GM12878 (cell line): ENCODE measurements at regions not wholly inside any gene's neighbourhood (a gene's known extent, or its start where the extent isn't known, plus 50 kb on each side); places are given as distances from the start of the nearest gene placed in this dataset.

Source experiments
- CTCF ChIP-seq, 3 experiments: IDR thresholded peaks in 2 of 3; conservative IDR thresholded peaks in 1 of 3; 2 replicates each; pipeline ENCODE4 v1.5.1; 2011; ENCODE audit warnings: low read depth in 3 of 3, low read length in 3 of 3, mild to moderate bottlenecking in 3 of 3, control low read depth in 2 of 3, moderate library complexity in 2 of 3, inconsistent platforms in 1 of 3, mixed read lengths in 1 of 3; ENCODE audit not compliant: control insufficient read depth in 2 of 3, insufficient read depth in 1 of 3; ENCODE audit errors: extremely low read depth in 1 of 3
- HCFC1 ChIP-seq: fragments of 150-350 bp; IDR thresholded peaks from 2 replicates; pipeline ENCODE4 v1.6.1; 2014; ENCODE audit warnings: low read length
- MEF2A ChIP-seq: IDR thresholded peaks from 2 replicates; pipeline ENCODE4 v1.6.1; 2011; ENCODE audit warnings: low read depth, mild to moderate bottlenecking, low read length, moderate library complexity; ENCODE audit not compliant: insufficient read depth
- NRF1 ChIP-seq: conservative IDR thresholded peaks from 2 replicates; pipeline ENCODE4 v1.6.1; 2011; ENCODE audit warnings: mild to moderate bottlenecking, low read depth, low read length, improper control_type of control experiment
- POLR2AphosphoS5 ChIP-seq: IDR thresholded peaks from 2 replicates; pipeline ENCODE4 v1.6.1; 2011; ENCODE audit warnings: mild to moderate bottlenecking, low read length, inconsistent platforms
- RB1 ChIP-seq: fragments of 450-650 bp; formaldehyde crosslinking; IDR thresholded peaks from 2 replicates; pipeline ENCODE4 v1.6.1; 2017; ENCODE audit warnings: mild to moderate bottlenecking, borderline replicate concordance
- RCOR1 ChIP-seq: conservative IDR thresholded peaks from 2 replicates; pipeline ENCODE4 v1.6.1; 2012; ENCODE audit warnings: low read depth, low read length, improper control_type of control experiment

GRCh38 chr6:74979065-74979766 lies 226.6 kb downstream of the COL12A1 start:
- TF ChIP-seq NRF1 (no peak), CTCF (IDR thresholded peaks at IDR 0.05 in 2 of 3, conservative IDR thresholded peaks at IDR 0.05 in 1 of 3; ENCODE audit: control insufficient read depth in 2 of 3, extremely low read depth in 1 of 3, insufficient read depth in 1 of 3, low read depth in 3 of 3, low read length in 3 of 3) (no peak), MEF2A (no peak), RB1 (no peak), RCOR1 (no peak), POLR2AphosphoS5 (no peak), HCFC1 (no peak)
